Hepatocyte (in vitro differentiated cells): ENCODE measurements at regions not wholly inside any gene's neighbourhood (a gene's known extent, or its start where the extent isn't known, plus 50 kb on each side); places are given as distances from the start of the nearest gene placed in this dataset.

Experiments used
- DNase-seq: peaks from one replicate; pipeline ENCODE4 v3.0.0-alpha.2; 2016; ENCODE audit warnings: low spot score
- H2AFZ ChIP-seq: fragments of 200-600 bp; sonication (generic); 2 replicates; pipeline ENCODE4 v1.6.0; 2016; ENCODE audit warnings: antibody characterized with exemption, mild to moderate bottlenecking
- H3K27ac ChIP-seq: fragments of 200-600 bp; sonication (generic); 2 replicates; pipeline ENCODE4 v1.5.1; 2016; ENCODE audit warnings: mild to moderate bottlenecking
- H3K27me3 ChIP-seq: fragments of 200-600 bp; sonication (generic); 2 replicates; pipeline ENCODE4 v1.6.1; 2016
- H3K36me3 ChIP-seq: fragments of 200-600 bp; sonication (generic); replicated peaks from 2 replicates; pipeline ENCODE4 v1.5.1; 2016; ENCODE audit warnings: low read depth; ENCODE audit not compliant: insufficient read depth
- H3K4me1 ChIP-seq: fragments of 200-600 bp; sonication (generic); 2 replicates; pipeline ENCODE4 v1.5.1; 2016; ENCODE audit warnings: mild to moderate bottlenecking, moderate library complexity; ENCODE audit not compliant: insufficient read depth
- H3K4me2 ChIP-seq: fragments of 200-600 bp; sonication (generic); 2 replicates; pipeline ENCODE4 v1.6.0; 2016
- H3K4me3 ChIP-seq: fragments of 200-600 bp; sonication (generic); 2 replicates; pipeline ENCODE4 v1.5.1; 2016; ENCODE audit warnings: mild to moderate bottlenecking
- H3K79me2 ChIP-seq: fragments of 200-600 bp; sonication (generic); 2 replicates; pipeline ENCODE4 v1.6.0; 2017; ENCODE audit warnings: mild to moderate bottlenecking
- H3K9me2 ChIP-seq: fragments of 200-600 bp; sonication (generic); replicated peaks from 2 replicates; pipeline ENCODE4 v1.6.0; 2017; ENCODE audit warnings: mild to moderate bottlenecking; ENCODE audit not compliant: insufficient read depth
- H3K9me3 ChIP-seq: fragments of 200-600 bp; sonication (generic); 2 replicates; pipeline ENCODE4 v1.5.1; 2016; ENCODE audit warnings: low read depth, mild to moderate bottlenecking
- H4K20me1 ChIP-seq: fragments of 200-600 bp; sonication (generic); 2 replicates; pipeline ENCODE4 v1.6.0; 2016; ENCODE audit warnings: mild to moderate bottlenecking; ENCODE audit not compliant: insufficient read depth, poor library complexity, severe bottlenecking
- EZH2 ChIP-seq: fragments of 200-600 bp; sonication (generic); IDR thresholded peaks from 2 replicates; pipeline ENCODE4 v1.6.1; 2016; ENCODE audit warnings: antibody characterized with exemption, mild to moderate bottlenecking, borderline replicate concordance
- EZH2phosphoT487 ChIP-seq: fragments of 200-600 bp; sonication (generic); IDR thresholded peaks from one replicate; pipeline ENCODE4 v1.6.1; 2018; ENCODE audit warnings: antibody characterized with exemption, mild to moderate bottlenecking, low read depth, moderate library complexity; ENCODE audit not compliant: unreplicated experiment, severe bottlenecking
- WGBS: methylation state at CpG from one replicate; pipeline ENCODE4 v1.1.6; 2016; ENCODE audit warnings: low lambda C conversion rate; ENCODE audit errors: missing lambda C conversion rate; 5-methylcytosine and 5-hydroxymethylcytosine counted together
- TF ChIP-seq, protein P1 (sequence below): fragments of 200-600 bp; sonication (generic); IDR thresholded peaks from 2 replicates; pipeline ENCODE4 v1.5.1; 2016; ENCODE audit warnings: antibody characterized with exemption, mild to moderate bottlenecking; ENCODE audit not compliant: poor library complexity

DNA sequence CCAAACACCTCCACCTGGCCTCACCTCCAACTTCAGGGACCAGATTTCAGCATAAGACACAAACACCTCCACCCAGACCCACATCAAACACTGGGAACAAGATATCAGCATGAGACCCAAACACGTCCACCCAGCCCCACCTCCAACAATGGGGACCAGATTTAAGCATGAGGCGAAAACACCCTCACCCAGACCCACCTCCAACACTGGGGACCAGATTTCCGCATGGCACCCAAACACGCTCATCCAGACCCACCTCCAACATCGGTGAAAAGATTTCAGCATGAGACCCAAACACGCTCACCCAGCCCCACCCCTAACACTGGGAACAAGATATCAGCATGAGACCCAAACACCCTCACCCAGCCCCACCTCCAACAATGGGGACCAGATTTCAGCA, 210.0 kb downstream of the ASMT start:
- no peaks in the 10 kb centered on the region for H3K9me3 ChIP-seq
- no peaks in the 10 kb centered on the region for H3K36me3 ChIP-seq
- no peak for DNase-seq
- WGBS, result 94% methylated on average over 6 of the region's 6 CpGs
- H3K4me3 ChIP-seq, result no peak overlapping the region
- no peaks in the 10 kb centered on the region for H4K20me1 ChIP-seq
- TF ChIP-seq, protein P1, sequence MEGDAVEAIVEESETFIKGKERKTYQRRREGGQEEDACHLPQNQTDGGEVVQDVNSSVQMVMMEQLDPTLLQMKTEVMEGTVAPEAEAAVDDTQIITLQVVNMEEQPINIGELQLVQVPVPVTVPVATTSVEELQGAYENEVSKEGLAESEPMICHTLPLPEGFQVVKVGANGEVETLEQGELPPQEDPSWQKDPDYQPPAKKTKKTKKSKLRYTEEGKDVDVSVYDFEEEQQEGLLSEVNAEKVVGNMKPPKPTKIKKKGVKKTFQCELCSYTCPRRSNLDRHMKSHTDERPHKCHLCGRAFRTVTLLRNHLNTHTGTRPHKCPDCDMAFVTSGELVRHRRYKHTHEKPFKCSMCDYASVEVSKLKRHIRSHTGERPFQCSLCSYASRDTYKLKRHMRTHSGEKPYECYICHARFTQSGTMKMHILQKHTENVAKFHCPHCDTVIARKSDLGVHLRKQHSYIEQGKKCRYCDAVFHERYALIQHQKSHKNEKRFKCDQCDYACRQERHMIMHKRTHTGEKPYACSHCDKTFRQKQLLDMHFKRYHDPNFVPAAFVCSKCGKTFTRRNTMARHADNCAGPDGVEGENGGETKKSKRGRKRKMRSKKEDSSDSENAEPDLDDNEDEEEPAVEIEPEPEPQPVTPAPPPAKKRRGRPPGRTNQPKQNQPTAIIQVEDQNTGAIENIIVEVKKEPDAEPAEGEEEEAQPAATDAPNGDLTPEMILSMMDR, result no peak
- TF ChIP-seq EZH2phosphoT487 (no peak), EZH2 (no peak)
- H3K4me2 ChIP-seq, result no peak overlapping the region
- H3K9me2 ChIP-seq, result no peaks in the 10 kb centered on the region
- H3K4me1 ChIP-seq, result no peaks in the 10 kb centered on the region
- no peaks in the 10 kb centered on the region for H3K79me2 ChIP-seq
- no peak overlapping the region for H3K27ac ChIP-seq
- H2AFZ ChIP-seq, result no peak overlapping the region
- H3K27me3 ChIP-seq, result no peaks in the 10 kb centered on the region

DNA sequence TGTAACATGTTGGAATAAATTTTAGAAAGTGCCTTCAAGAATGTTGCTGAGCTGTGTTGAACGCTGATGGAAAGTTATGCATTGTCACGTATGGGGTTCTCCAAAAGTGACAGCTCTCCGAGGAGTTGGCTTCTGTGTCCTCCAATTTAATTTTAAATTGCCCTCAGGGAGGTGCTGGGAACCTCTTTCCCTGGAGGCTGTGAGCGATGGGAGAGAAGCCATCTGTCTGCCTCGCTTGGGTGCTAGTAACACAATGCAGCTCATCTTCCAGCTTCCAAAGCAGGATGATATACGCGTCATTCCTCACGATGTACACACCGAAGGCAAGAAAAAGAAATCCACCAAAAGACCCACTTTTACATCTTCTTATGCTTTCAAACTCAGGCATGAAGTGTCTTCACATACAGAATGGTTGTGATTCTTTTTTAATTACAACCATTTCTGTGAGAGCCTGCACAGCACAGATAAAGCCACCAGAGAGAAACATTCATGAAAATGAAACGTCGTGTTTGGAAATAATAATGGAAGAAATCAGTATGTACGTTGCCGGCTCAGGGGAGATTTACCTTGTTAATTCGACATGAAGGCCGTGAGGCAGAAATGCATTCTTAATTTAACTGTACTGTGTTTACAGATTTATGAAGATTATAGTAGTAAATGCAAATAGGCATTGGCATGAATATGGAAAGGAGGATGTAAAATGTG, 218.9 kb downstream of the ASMT start:
- H3K9me2 ChIP-seq, result no peaks in the 10 kb centered on the region
- no peaks in the 10 kb centered on the region for H3K79me2 ChIP-seq
- 87% methylated on average over 15 of the region's 15 CpGs for WGBS
- no peak for DNase-seq
- H3K4me1 ChIP-seq, result no peaks in the 10 kb centered on the region
- H3K36me3 ChIP-seq, result no peaks in the 10 kb centered on the region
- H4K20me1 ChIP-seq, result no peaks in the 10 kb centered on the region
- no peak overlapping the region for H3K4me2 ChIP-seq
- TF ChIP-seq, protein P1, result no peak
- TF ChIP-seq EZH2phosphoT487 (no peak), EZH2 (no peak)
- no peaks in the 10 kb centered on the region for H3K9me3 ChIP-seq
- no peak overlapping the region for H3K4me3 ChIP-seq
- H2AFZ ChIP-seq, result no peak overlapping the region
- H3K27ac ChIP-seq, result no peak overlapping the region
- H3K27me3 ChIP-seq, result no peaks in the 10 kb centered on the region

DNA sequence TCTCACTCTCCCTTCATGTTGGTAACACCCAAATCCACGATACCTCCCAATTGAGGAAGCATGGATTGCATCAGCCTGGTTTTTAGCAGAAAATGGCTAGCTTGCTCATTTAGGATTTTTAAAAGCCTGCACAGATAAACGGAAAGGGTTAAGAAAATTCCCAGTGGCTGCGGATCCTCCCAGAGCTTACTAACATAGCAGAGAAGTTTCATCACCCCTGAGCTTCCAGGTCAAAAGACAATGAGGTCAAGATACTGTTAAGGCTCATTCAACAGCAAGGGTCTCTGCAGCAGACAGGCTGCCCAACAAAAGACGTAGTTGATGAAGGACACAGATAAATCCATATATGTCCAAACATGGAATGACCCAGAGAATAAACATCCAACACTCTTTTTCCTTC, 220.2 kb downstream of the ASMT start:
- no peaks in the 10 kb centered on the region for H3K36me3 ChIP-seq
- no peak overlapping the region for H2AFZ ChIP-seq
- no peak overlapping the region for H3K4me2 ChIP-seq
- DNase-seq, result no peak
- H3K9me3 ChIP-seq, result no peaks in the 10 kb centered on the region
- no peaks in the 10 kb centered on the region for H3K27me3 ChIP-seq
- H3K4me3 ChIP-seq, result no peak overlapping the region
- no peaks in the 10 kb centered on the region for H3K9me2 ChIP-seq
- TF ChIP-seq, protein P1, result no peak
- TF ChIP-seq EZH2phosphoT487, result no peak
- no peak for TF ChIP-seq EZH2
- 38% methylated on average over 4 of the region's 4 CpGs for WGBS
- no peaks in the 10 kb centered on the region for H3K79me2 ChIP-seq
- no peak overlapping the region for H3K27ac ChIP-seq
- H3K4me1 ChIP-seq, result no peaks in the 10 kb centered on the region
- no peaks in the 10 kb centered on the region for H4K20me1 ChIP-seq

DNA sequence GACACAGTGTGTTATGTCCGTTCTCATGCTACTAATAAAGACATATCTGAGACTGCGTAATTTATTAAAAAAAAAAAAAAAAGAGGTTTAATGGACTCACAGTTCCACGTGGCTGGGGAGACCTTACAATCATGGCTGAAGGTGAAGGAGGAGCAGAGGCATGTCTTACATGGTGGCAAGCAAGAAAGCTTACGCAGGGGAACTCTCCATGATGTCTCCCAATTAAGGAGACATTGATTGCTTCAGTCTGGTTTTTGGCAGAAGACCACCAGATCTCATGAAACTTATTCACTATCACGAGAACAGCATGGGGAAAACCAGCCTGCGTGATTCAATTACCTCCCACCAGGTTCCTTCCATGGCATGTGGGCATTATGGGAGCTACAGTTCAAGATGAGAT, 221.8 kb downstream of the ASMT start:
- H4K20me1 ChIP-seq, result no peaks in the 10 kb centered on the region
- H3K4me2 ChIP-seq, result no peak overlapping the region
- 96% methylated on average over 6 of the region's 6 CpGs for WGBS
- H3K36me3 ChIP-seq, result no peaks in the 10 kb centered on the region
- H3K4me3 ChIP-seq, result no peak overlapping the region
- no peak for DNase-seq
- H3K9me3 ChIP-seq, result no peaks in the 10 kb centered on the region
- H3K27ac ChIP-seq, result no peak overlapping the region
- no peaks in the 10 kb centered on the region for H3K79me2 ChIP-seq
- no peak overlapping the region for H2AFZ ChIP-seq
- H3K27me3 ChIP-seq, result no peaks in the 10 kb centered on the region
- TF ChIP-seq EZH2, result no peak
- TF ChIP-seq EZH2phosphoT487, result no peak
- TF ChIP-seq, protein P1, result no peak
- H3K4me1 ChIP-seq, result no peaks in the 10 kb centered on the region
- H3K9me2 ChIP-seq, result no peaks in the 10 kb centered on the region
